H9 (cell line): ENCODE measurements at regions not wholly inside any gene's neighbourhood (a gene's known extent, or its start where the extent isn't known, plus 50 kb on each side); places are given as distances from the start of the nearest gene placed in this dataset.

Source experiments
- DNase-seq: peaks from one replicate; pipeline ENCODE4 v3.0.0-alpha.2; 2017
- H2AFZ ChIP-seq: one replicate; pipeline ENCODE4 v1.6.1; 2013; ENCODE audit warnings: mild to moderate bottlenecking, low read length, control low read depth, moderate library complexity
- H2AK5ac ChIP-seq: 2 replicates; pipeline ENCODE4 v1.6.1; 2013; ENCODE audit warnings: low read length, control low read depth, mixed read lengths; ENCODE audit not compliant: insufficient read length
- H2BK120ac ChIP-seq: one replicate; pipeline ENCODE4 v1.6.1; 2013; ENCODE audit warnings: low read depth, mild to moderate bottlenecking, low read length, control low read depth, inconsistent platforms; ENCODE audit not compliant: poor library complexity, severe bottlenecking
- H2BK12ac ChIP-seq: 2 replicates; pipeline ENCODE4 v1.6.1; 2013; ENCODE audit warnings: low read length, control low read depth, mixed read lengths, low read depth; ENCODE audit not compliant: insufficient read length
- H2BK15ac ChIP-seq: 2 replicates; pipeline ENCODE4 v1.6.1; 2013; ENCODE audit warnings: low read depth, low read length, control low read depth
- H2BK20ac ChIP-seq: one replicate; pipeline ENCODE4 v1.6.1; 2013; ENCODE audit warnings: low read depth, mild to moderate bottlenecking, low read length, control low read depth, inconsistent platforms; ENCODE audit not compliant: poor library complexity, severe bottlenecking
- H2BK5ac ChIP-seq: 2 replicates; pipeline ENCODE4 v1.6.1; 2013; ENCODE audit warnings: low read length, control low read depth, mixed read lengths; ENCODE audit not compliant: insufficient read length
- H3K14ac ChIP-seq: 2 replicates; pipeline ENCODE4 v1.6.1; 2013; ENCODE audit warnings: low read length, control low read depth; ENCODE audit not compliant: insufficient read depth
- H3K18ac ChIP-seq: 2 replicates; pipeline ENCODE4 v1.6.1; 2013; ENCODE audit warnings: low read depth, mild to moderate bottlenecking, mixed read lengths, low read length, control low read depth; ENCODE audit not compliant: insufficient read length
- H3K23ac ChIP-seq: 2 replicates; pipeline ENCODE4 v1.6.1; 2013; ENCODE audit warnings: low read length, control low read depth, mixed read lengths, low read depth; ENCODE audit not compliant: insufficient read length
- H3K23me2 ChIP-seq: 2 replicates; pipeline ENCODE4 v1.6.1; 2013; ENCODE audit warnings: low read depth, mild to moderate bottlenecking, mixed read lengths, low read length, control low read depth; ENCODE audit not compliant: insufficient read length, poor library complexity, severe bottlenecking
- H3K27ac ChIP-seq: 2 replicates; pipeline ENCODE4 v1.5.1; 2013; ENCODE audit warnings: low read length, control low read depth, mixed read lengths, low read depth; ENCODE audit not compliant: insufficient read length
- H3K27me3 ChIP-seq: 2 replicates; pipeline ENCODE4 v1.6.1; 2013; ENCODE audit warnings: low read length, control low read depth, inconsistent platforms; ENCODE audit not compliant: insufficient read depth
- H3K4ac ChIP-seq: 2 replicates; pipeline ENCODE4 v1.6.1; 2013; ENCODE audit warnings: low read depth, mild to moderate bottlenecking, control low read depth, inconsistent platforms, low read length, moderate library complexity
- H3K4me1 ChIP-seq: 2 replicates; pipeline ENCODE4 v1.6.1; 2013; ENCODE audit warnings: low read length, control low read depth, inconsistent platforms; ENCODE audit not compliant: insufficient read depth
- H3K4me2 ChIP-seq: 2 replicates; pipeline ENCODE4 v1.6.1; 2013; ENCODE audit warnings: low read length, control low read depth, mixed read lengths; ENCODE audit not compliant: insufficient read length, insufficient read depth
- H3K56ac ChIP-seq: 2 replicates; pipeline ENCODE4 v1.6.1; 2013; ENCODE audit warnings: low read depth, mild to moderate bottlenecking, mixed read lengths, low read length, control low read depth; ENCODE audit not compliant: insufficient read length
- H3K79me1 ChIP-seq: 2 replicates; pipeline ENCODE4 v1.6.1; 2013; ENCODE audit warnings: low read depth, mild to moderate bottlenecking, moderate library complexity, low read length, control low read depth, inconsistent platforms; ENCODE audit not compliant: insufficient read depth, poor library complexity, severe bottlenecking
- H3K79me2 ChIP-seq: 2 replicates; pipeline ENCODE4 v1.6.1; 2013; ENCODE audit warnings: low read length, control low read depth, inconsistent platforms; ENCODE audit not compliant: insufficient read depth
- H3K9ac ChIP-seq: 2 replicates; pipeline ENCODE4 v1.6.1; 2013; ENCODE audit warnings: low read length, control low read depth, mixed read lengths; ENCODE audit not compliant: insufficient read length; ENCODE audit errors: extremely low read depth
- H3K9me3 ChIP-seq: one replicate; pipeline ENCODE4 v1.6.1; 2013; ENCODE audit warnings: low read depth, low read length, inconsistent platforms; ENCODE audit not compliant: control insufficient read depth
- H3T11ph ChIP-seq: one replicate; pipeline ENCODE4 v1.6.1; 2013; ENCODE audit warnings: mild to moderate bottlenecking, low read length, control low read depth, inconsistent platforms
- H4K20me1 ChIP-seq: one replicate; pipeline ENCODE4 v1.6.1; 2013; ENCODE audit not compliant: control insufficient read depth, insufficient read length, insufficient read depth
- H4K5ac ChIP-seq: 2 replicates; pipeline ENCODE4 v1.6.1; 2013; ENCODE audit warnings: low read depth, mild to moderate bottlenecking, mixed read lengths, low read length, control low read depth; ENCODE audit not compliant: insufficient read length
- H4K8ac ChIP-seq: replicated peaks from 2 replicates; pipeline ENCODE4 v1.6.1; 2013; ENCODE audit warnings: low read length, control low read depth, mixed read lengths, low read depth; ENCODE audit not compliant: insufficient read length
- H4K91ac ChIP-seq: 2 replicates; pipeline ENCODE4 v1.6.1; 2013; ENCODE audit warnings: low read depth, mild to moderate bottlenecking, moderate library complexity, mixed read lengths, low read length, control low read depth; ENCODE audit not compliant: insufficient read length
- H3K27ac Mint-ChIP-seq, 3 experiments: 2 replicates in 2 of 3; 3 replicates in 1 of 3; pipeline ENCODE4 v1.8.0; 2020 to 2021; ENCODE audit warnings: mixed read lengths in 3 of 3, mild to moderate bottlenecking in 1 of 3, moderate library complexity in 1 of 3
- H3K27me3 Mint-ChIP-seq: 2 replicates; pipeline ENCODE4 v1.8.0; 2021; ENCODE audit warnings: low read depth, mild to moderate bottlenecking, moderate library complexity, mixed read lengths
- H3K36me3 Mint-ChIP-seq, 3 experiments: 2 replicates in 2 of 3; 3 replicates in 1 of 3; pipeline ENCODE4 v1.8.0; 2020 to 2021; ENCODE audit warnings: low read depth in 3 of 3, mixed read lengths in 3 of 3; ENCODE audit not compliant: insufficient read depth in 1 of 3
- H3K4me1 Mint-ChIP-seq, 2 experiments: 2 replicates each; pipeline ENCODE4 v1.8.0; 2020; ENCODE audit warnings: mixed read lengths in 2 of 2
- H3K4me3 Mint-ChIP-seq, 2 experiments: 2 replicates in 1 of 2; 3 replicates in 1 of 2; pipeline ENCODE4 v1.8.0; 2020 to 2021; ENCODE audit warnings: mild to moderate bottlenecking in 2 of 2, mixed read lengths in 2 of 2, moderate library complexity in 1 of 2
- H3K9me3 Mint-ChIP-seq, 2 experiments: 2 replicates in 1 of 2; 3 replicates in 1 of 2; pipeline ENCODE4 v1.8.0; 2020; ENCODE audit warnings: mild to moderate bottlenecking in 2 of 2, mixed read lengths in 2 of 2, moderate library complexity in 1 of 2
- WGBS: extraction: QIAGEN DNeasy Blood & Tissue Kit; methylation state at CpG from one replicate; pipeline ENCODE4 v1.1.7; 2013; ENCODE audit warnings: missing lambda C conversion rate, low lambda C conversion rate, mixed read lengths; ENCODE audit not compliant: insufficient read length; ENCODE audit errors: extremely low coverage; 5-methylcytosine and 5-hydroxymethylcytosine counted together
- TF ChIP-seq, protein P1 (sequence below): fragments of 200-600 bp; sonication (generic); conservative IDR thresholded peaks from 3 replicates; pipeline ENCODE4 v1.8.0; 2021; ENCODE audit warnings: antibody characterized with exemption, mild to moderate bottlenecking

DNA sequence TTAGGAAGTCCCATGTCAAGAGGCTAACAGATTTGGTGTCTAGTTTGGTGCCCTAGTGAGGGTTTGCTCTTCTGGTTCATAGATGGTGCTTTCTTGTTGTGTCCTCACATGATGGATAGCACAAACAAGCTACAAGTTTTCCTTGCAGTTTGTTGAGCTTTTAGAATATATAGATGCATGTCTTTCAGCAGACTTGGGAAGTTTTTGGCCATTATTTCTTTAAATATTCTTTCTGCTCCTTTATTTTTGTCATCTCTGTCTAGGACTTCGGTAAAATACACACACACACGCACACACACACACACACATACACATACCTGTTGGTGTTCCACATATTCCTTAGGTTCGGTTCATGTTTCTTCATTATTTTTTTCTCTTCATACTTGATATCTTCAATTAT, 81.5 kb upstream of the TEX51 start:
- Histone ChIP-seq H2BK5ac (no peak overlapping the region), H4K91ac (no peak overlapping the region), H3K23me2 (no peaks in the 10 kb centered on the region), H2BK20ac (no peak overlapping the region), H3K14ac (no peak overlapping the region), H3K4ac (no peak overlapping the region), H4K20me1 (no peaks in the 10 kb centered on the region), H4K5ac (no peak overlapping the region), H2BK15ac (no peak overlapping the region), H4K8ac (no peak overlapping the region), H3K27me3 (no peaks in the 10 kb centered on the region), H2AFZ (no peak overlapping the region), H3K9ac (no peak overlapping the region), H3K4me2 (no peak overlapping the region), H3K4me1 (no peaks in the 10 kb centered on the region), H2AK5ac (no peak overlapping the region), H3T11ph (no peak overlapping the region), H3K56ac (no peak overlapping the region), H3K79me2 (no peaks in the 10 kb centered on the region), H3K23ac (no peak overlapping the region), H3K9me3 (no peaks in the 10 kb centered on the region), H3K18ac (no peak overlapping the region), H2BK120ac (no peak overlapping the region), H3K27ac (no peak overlapping the region), H2BK12ac (no peak overlapping the region), H3K79me1 (no peaks in the 10 kb centered on the region)
- DNase-seq: no peak
- Mint-ChIP-seq H3K4me3 (no peak overlapping the region), H3K27me3 (no peaks in the 10 kb centered on the region), H3K27ac (no peak overlapping the region), H3K9me3 (peaks cover 14 to 23% of the 10 kb centered on the region in 2 experiments), H3K4me1 (no peaks in the 10 kb centered on the region), H3K36me3 (peaks cover 0 to 3% (median 0%) of the 10 kb centered on the region in 3 experiments; a peak in 1 of 7 replicates)
- TF ChIP-seq, protein P1, sequence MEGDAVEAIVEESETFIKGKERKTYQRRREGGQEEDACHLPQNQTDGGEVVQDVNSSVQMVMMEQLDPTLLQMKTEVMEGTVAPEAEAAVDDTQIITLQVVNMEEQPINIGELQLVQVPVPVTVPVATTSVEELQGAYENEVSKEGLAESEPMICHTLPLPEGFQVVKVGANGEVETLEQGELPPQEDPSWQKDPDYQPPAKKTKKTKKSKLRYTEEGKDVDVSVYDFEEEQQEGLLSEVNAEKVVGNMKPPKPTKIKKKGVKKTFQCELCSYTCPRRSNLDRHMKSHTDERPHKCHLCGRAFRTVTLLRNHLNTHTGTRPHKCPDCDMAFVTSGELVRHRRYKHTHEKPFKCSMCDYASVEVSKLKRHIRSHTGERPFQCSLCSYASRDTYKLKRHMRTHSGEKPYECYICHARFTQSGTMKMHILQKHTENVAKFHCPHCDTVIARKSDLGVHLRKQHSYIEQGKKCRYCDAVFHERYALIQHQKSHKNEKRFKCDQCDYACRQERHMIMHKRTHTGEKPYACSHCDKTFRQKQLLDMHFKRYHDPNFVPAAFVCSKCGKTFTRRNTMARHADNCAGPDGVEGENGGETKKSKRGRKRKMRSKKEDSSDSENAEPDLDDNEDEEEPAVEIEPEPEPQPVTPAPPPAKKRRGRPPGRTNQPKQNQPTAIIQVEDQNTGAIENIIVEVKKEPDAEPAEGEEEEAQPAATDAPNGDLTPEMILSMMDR: no peak
- no CpG with 5 or more reads among the region's 3 CpGs for WGBS
